Neural progenitor cell (in vitro differentiated cells): ENCODE measurements at regions not wholly inside any gene's neighbourhood (a gene's known extent, or its start where the extent isn't known, plus 50 kb on each side); places are given as distances from the start of the nearest gene placed in this dataset.

Source experiments
- DNase-seq: peaks from one replicate; pipeline ENCODE4 v3.0.0-alpha.2; 2016; ENCODE audit warnings: low spot score
- H2AFZ ChIP-seq: fragments of 200-600 bp; sonication (generic); replicated peaks from 2 replicates; pipeline ENCODE4 v1.6.1; 2016; ENCODE audit warnings: antibody characterized with exemption
- H3F3A ChIP-seq: fragments of 200-600 bp; sonication (generic); 2 replicates; pipeline ENCODE4 v1.6.1; 2016; ENCODE audit warnings: antibody characterized with exemption, low read depth
- H3K27ac ChIP-seq: fragments of 200-600 bp; sonication (generic); 2 replicates; pipeline ENCODE4 v1.5.1; 2016; ENCODE audit warnings: mild to moderate bottlenecking
- H3K27me3 ChIP-seq: fragments of 200-600 bp; sonication (generic); 2 replicates; pipeline ENCODE4 v1.6.1; 2016; ENCODE audit warnings: mild to moderate bottlenecking, moderate library complexity
- H3K36me3 ChIP-seq: fragments of 200-600 bp; sonication (generic); 2 replicates; pipeline ENCODE4 v1.5.1; 2016
- H3K4me1 ChIP-seq: fragments of 200-600 bp; sonication (generic); 2 replicates; pipeline ENCODE4 v1.6.1; 2016; ENCODE audit warnings: mixed run types
- H3K4me2 ChIP-seq: fragments of 200-600 bp; sonication (generic); 2 replicates; pipeline ENCODE4 v1.6.1; 2016
- H3K4me3 ChIP-seq: fragments of 200-600 bp; sonication (generic); 2 replicates; pipeline ENCODE4 v1.5.1; 2016
- H3K79me2 ChIP-seq: fragments of 200-600 bp; sonication (generic); 2 replicates; pipeline ENCODE4 v1.6.1; 2016; ENCODE audit warnings: low read depth
- H3K9ac ChIP-seq: fragments of 200-600 bp; sonication (generic); 2 replicates; pipeline ENCODE4 v1.6.1; 2016
- H3K9me3 ChIP-seq: fragments of 200-600 bp; sonication (generic); 2 replicates; pipeline ENCODE4 v1.5.1; 2016; ENCODE audit warnings: low read depth
- H4K20me1 ChIP-seq: fragments of 200-600 bp; sonication (generic); 2 replicates; pipeline ENCODE4 v1.6.1; 2016; ENCODE audit warnings: low read depth
- H3K27ac Mint-ChIP-seq: 3 replicates; pipeline ENCODE4 v1.8.0; 2021; ENCODE audit warnings: mixed read lengths
- H3K27me3 Mint-ChIP-seq: 2 replicates; pipeline ENCODE4 v1.8.0; 2022; ENCODE audit warnings: low read depth, mild to moderate bottlenecking, inconsistent platforms, moderate library complexity, mixed read lengths; ENCODE audit not compliant: insufficient read depth
- H3K36me3 Mint-ChIP-seq: 3 replicates; pipeline ENCODE4 v1.8.0; 2021; ENCODE audit warnings: mixed read lengths
- H3K4me1 Mint-ChIP-seq: 3 replicates; pipeline ENCODE4 v1.8.0; 2021; ENCODE audit warnings: mixed read lengths
- H3K4me3 Mint-ChIP-seq: 3 replicates; pipeline ENCODE4 v1.8.0; 2021; ENCODE audit warnings: mild to moderate bottlenecking, moderate library complexity, mixed read lengths
- H3K9me3 Mint-ChIP-seq: 3 replicates; pipeline ENCODE4 v1.8.0; 2020; ENCODE audit warnings: mixed read lengths
- EZH2 ChIP-seq: fragments of 200-600 bp; sonication (generic); IDR thresholded peaks from 2 replicates; pipeline ENCODE4 v1.6.1; 2017; ENCODE audit warnings: antibody characterized with exemption, mild to moderate bottlenecking, moderate library complexity
- EZH2phosphoT487 ChIP-seq: fragments of 200-600 bp; sonication (generic); IDR thresholded peaks from 2 replicates; pipeline ENCODE4 v1.6.1; 2017; ENCODE audit warnings: antibody characterized with exemption
- TF ChIP-seq, protein P1 (sequence below): fragments of 200-600 bp; sonication (generic); IDR thresholded peaks from 2 replicates; pipeline ENCODE4 v1.5.1; 2017; ENCODE audit warnings: antibody characterized with exemption, mild to moderate bottlenecking

- Histone ChIP-seq H2AFZ (no peak overlapping the region), H3K36me3 (peaks cover 5% of the 10 kb centered on the region), H3K4me1 (no peaks in the 10 kb centered on the region), H3K27ac (no peak overlapping the region), H3K9me3 (peaks cover 41% of the 10 kb centered on the region), H3K79me2 (no peaks in the 10 kb centered on the region), H3K4me2 (no peak overlapping the region), H3F3A (no peaks in the 10 kb centered on the region), H3K4me3 (no peak overlapping the region), H3K9ac (no peak overlapping the region), H4K20me1 (no peaks in the 10 kb centered on the region), H3K27me3 (no peaks in the 10 kb centered on the region)
- H3K4me3 Mint-ChIP-seq, result no peak overlapping the region
- TF ChIP-seq EZH2phosphoT487 (no peak), EZH2 (no peak)
- TF ChIP-seq, protein P1, sequence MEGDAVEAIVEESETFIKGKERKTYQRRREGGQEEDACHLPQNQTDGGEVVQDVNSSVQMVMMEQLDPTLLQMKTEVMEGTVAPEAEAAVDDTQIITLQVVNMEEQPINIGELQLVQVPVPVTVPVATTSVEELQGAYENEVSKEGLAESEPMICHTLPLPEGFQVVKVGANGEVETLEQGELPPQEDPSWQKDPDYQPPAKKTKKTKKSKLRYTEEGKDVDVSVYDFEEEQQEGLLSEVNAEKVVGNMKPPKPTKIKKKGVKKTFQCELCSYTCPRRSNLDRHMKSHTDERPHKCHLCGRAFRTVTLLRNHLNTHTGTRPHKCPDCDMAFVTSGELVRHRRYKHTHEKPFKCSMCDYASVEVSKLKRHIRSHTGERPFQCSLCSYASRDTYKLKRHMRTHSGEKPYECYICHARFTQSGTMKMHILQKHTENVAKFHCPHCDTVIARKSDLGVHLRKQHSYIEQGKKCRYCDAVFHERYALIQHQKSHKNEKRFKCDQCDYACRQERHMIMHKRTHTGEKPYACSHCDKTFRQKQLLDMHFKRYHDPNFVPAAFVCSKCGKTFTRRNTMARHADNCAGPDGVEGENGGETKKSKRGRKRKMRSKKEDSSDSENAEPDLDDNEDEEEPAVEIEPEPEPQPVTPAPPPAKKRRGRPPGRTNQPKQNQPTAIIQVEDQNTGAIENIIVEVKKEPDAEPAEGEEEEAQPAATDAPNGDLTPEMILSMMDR, result no peak
- no peak for DNase-seq
- no peaks in the 10 kb centered on the region for H3K27me3 Mint-ChIP-seq
- no peaks in the 10 kb centered on the region for H3K4me1 Mint-ChIP-seq
- no peak overlapping the region for H3K27ac Mint-ChIP-seq
- no peaks in the 10 kb centered on the region for H3K36me3 Mint-ChIP-seq
- no peaks in the 10 kb centered on the region for H3K9me3 Mint-ChIP-seq
These were observed 316.2 kb upstream of the SMARCA2 start for GRCh38 chr9:1698991-1699390.

- no peaks in the 10 kb centered on the region for H3K4me1 Mint-ChIP-seq
- peaks cover 25% of the 10 kb centered on the region for H3K9me3 ChIP-seq
- no peak overlapping the region for H3K4me2 ChIP-seq
- no peak overlapping the region for H3K4me3 ChIP-seq
- H3K27ac Mint-ChIP-seq, result no peak overlapping the region
- no peaks in the 10 kb centered on the region for H3K27me3 Mint-ChIP-seq
- H2AFZ ChIP-seq, result no peak overlapping the region
- H3K79me2 ChIP-seq, result no peaks in the 10 kb centered on the region
- H4K20me1 ChIP-seq, result no peaks in the 10 kb centered on the region
- no peak overlapping the region for H3K27ac ChIP-seq
- no peak for DNase-seq
- no peak overlapping the region for H3K4me3 Mint-ChIP-seq
- no peaks in the 10 kb centered on the region for H3K4me1 ChIP-seq
- no peaks in the 10 kb centered on the region for H3F3A ChIP-seq
- no peaks in the 10 kb centered on the region for H3K36me3 Mint-ChIP-seq
- TF ChIP-seq, protein P1, result no peak
- TF ChIP-seq EZH2 (no peak), EZH2phosphoT487 (no peak)
- H3K9ac ChIP-seq, result no peak overlapping the region
- H3K27me3 ChIP-seq, result no peaks in the 10 kb centered on the region
- no peaks in the 10 kb centered on the region for H3K36me3 ChIP-seq
- no peaks in the 10 kb centered on the region for H3K9me3 Mint-ChIP-seq
These were observed 314.0 kb upstream of the SMARCA2 start for GRCh38 chr9:1701113-1701512.

GRCh38 chr9:1702701-1703100 lies 312.4 kb upstream of the SMARCA2 start:
- Histone ChIP-seq H3K9ac (no peak overlapping the region), H3K79me2 (no peaks in the 10 kb centered on the region), H3K4me2 (no peak overlapping the region), H3K9me3 (peaks cover 14% of the 10 kb centered on the region), H2AFZ (no peak overlapping the region), H3K27me3 (no peaks in the 10 kb centered on the region), H3K36me3 (no peaks in the 10 kb centered on the region), H4K20me1 (no peaks in the 10 kb centered on the region), H3K4me1 (no peaks in the 10 kb centered on the region), H3K4me3 (no peak overlapping the region), H3F3A (no peaks in the 10 kb centered on the region), H3K27ac (no peak overlapping the region)
- Mint-ChIP-seq H3K27ac (no peak overlapping the region), H3K4me3 (no peak overlapping the region), H3K4me1 (no peaks in the 10 kb centered on the region), H3K36me3 (no peaks in the 10 kb centered on the region), H3K9me3 (no peaks in the 10 kb centered on the region), H3K27me3 (no peaks in the 10 kb centered on the region)
- TF ChIP-seq, protein P1, result no peak
- no peak for TF ChIP-seq EZH2phosphoT487
- TF ChIP-seq EZH2, result no peak
- no peak for DNase-seq

DNA sequence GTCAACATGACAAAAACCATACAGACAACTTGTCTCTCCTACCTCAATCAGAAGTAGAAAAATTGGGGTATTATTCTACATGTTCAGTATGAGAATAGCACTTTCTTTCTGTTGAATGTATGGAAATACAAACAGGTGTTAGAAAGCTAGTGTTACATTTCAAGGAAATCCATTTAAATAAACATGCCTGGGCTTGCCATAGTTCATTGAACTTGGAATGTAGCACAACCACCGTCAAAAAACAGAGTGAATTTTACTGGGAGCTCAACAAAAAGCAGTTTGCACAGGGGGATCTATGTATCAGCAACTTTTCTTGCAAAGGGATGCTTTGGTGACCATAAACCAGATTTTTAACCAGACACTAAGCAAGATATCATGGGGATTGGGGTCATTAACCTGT lies 307.9 kb upstream of the SMARCA2 start:
- no peaks in the 10 kb centered on the region for H3K36me3 Mint-ChIP-seq
- Histone ChIP-seq H3K9me3 (no peaks in the 10 kb centered on the region), H3K27me3 (no peaks in the 10 kb centered on the region), H3K36me3 (no peaks in the 10 kb centered on the region), H3K4me3 (no peak overlapping the region), H4K20me1 (no peaks in the 10 kb centered on the region), H3K4me1 (no peaks in the 10 kb centered on the region), H3K79me2 (no peaks in the 10 kb centered on the region), H3K9ac (no peak overlapping the region), H3K4me2 (no peak overlapping the region), H3F3A (no peaks in the 10 kb centered on the region), H3K27ac (no peak overlapping the region), H2AFZ (no peak overlapping the region)
- H3K4me3 Mint-ChIP-seq, result no peak overlapping the region
- no peak for TF ChIP-seq EZH2phosphoT487
- TF ChIP-seq EZH2, result no peak
- TF ChIP-seq, protein P1, result no peak
- H3K27me3 Mint-ChIP-seq, result no peaks in the 10 kb centered on the region
- H3K4me1 Mint-ChIP-seq, result no peaks in the 10 kb centered on the region
- no peaks in the 10 kb centered on the region for H3K9me3 Mint-ChIP-seq
- no peak overlapping the region for H3K27ac Mint-ChIP-seq
- no peak for DNase-seq
